H9 (cell line): ENCODE measurements at regions not wholly inside any gene's neighbourhood (a gene's known extent, or its start where the extent isn't known, plus 50 kb on each side); places are given as distances from the start of the nearest gene placed in this dataset.
"Not testable (repeated sequence)": the region's sequence is repeated elsewhere in the genome, so short reads cannot be mapped to it uniquely, and the experiment has no call there.

Experiments used
- DNase-seq: peaks from one replicate; pipeline ENCODE4 v3.0.0-alpha.2; 2017
- H2AFZ ChIP-seq: one replicate; pipeline ENCODE4 v1.6.1; 2013; ENCODE audit warnings: mild to moderate bottlenecking, low read length, control low read depth, moderate library complexity
- H2AK5ac ChIP-seq: 2 replicates; pipeline ENCODE4 v1.6.1; 2013; ENCODE audit warnings: low read length, control low read depth, mixed read lengths; ENCODE audit not compliant: insufficient read length
- H2BK120ac ChIP-seq: one replicate; pipeline ENCODE4 v1.6.1; 2013; ENCODE audit warnings: low read depth, mild to moderate bottlenecking, low read length, control low read depth, inconsistent platforms; ENCODE audit not compliant: poor library complexity, severe bottlenecking
- H2BK12ac ChIP-seq: 2 replicates; pipeline ENCODE4 v1.6.1; 2013; ENCODE audit warnings: low read length, control low read depth, mixed read lengths, low read depth; ENCODE audit not compliant: insufficient read length
- H2BK15ac ChIP-seq: 2 replicates; pipeline ENCODE4 v1.6.1; 2013; ENCODE audit warnings: low read depth, low read length, control low read depth
- H2BK20ac ChIP-seq: one replicate; pipeline ENCODE4 v1.6.1; 2013; ENCODE audit warnings: low read depth, mild to moderate bottlenecking, low read length, control low read depth, inconsistent platforms; ENCODE audit not compliant: poor library complexity, severe bottlenecking
- H2BK5ac ChIP-seq: 2 replicates; pipeline ENCODE4 v1.6.1; 2013; ENCODE audit warnings: low read length, control low read depth, mixed read lengths; ENCODE audit not compliant: insufficient read length
- H3K14ac ChIP-seq: 2 replicates; pipeline ENCODE4 v1.6.1; 2013; ENCODE audit warnings: low read length, control low read depth; ENCODE audit not compliant: insufficient read depth
- H3K18ac ChIP-seq: 2 replicates; pipeline ENCODE4 v1.6.1; 2013; ENCODE audit warnings: low read depth, mild to moderate bottlenecking, mixed read lengths, low read length, control low read depth; ENCODE audit not compliant: insufficient read length
- H3K23ac ChIP-seq: 2 replicates; pipeline ENCODE4 v1.6.1; 2013; ENCODE audit warnings: low read length, control low read depth, mixed read lengths, low read depth; ENCODE audit not compliant: insufficient read length
- H3K23me2 ChIP-seq: 2 replicates; pipeline ENCODE4 v1.6.1; 2013; ENCODE audit warnings: low read depth, mild to moderate bottlenecking, mixed read lengths, low read length, control low read depth; ENCODE audit not compliant: insufficient read length, poor library complexity, severe bottlenecking
- H3K27ac ChIP-seq: 2 replicates; pipeline ENCODE4 v1.5.1; 2013; ENCODE audit warnings: low read length, control low read depth, mixed read lengths, low read depth; ENCODE audit not compliant: insufficient read length
- H3K27me3 ChIP-seq: 2 replicates; pipeline ENCODE4 v1.6.1; 2013; ENCODE audit warnings: low read length, control low read depth, inconsistent platforms; ENCODE audit not compliant: insufficient read depth
- H3K4ac ChIP-seq: 2 replicates; pipeline ENCODE4 v1.6.1; 2013; ENCODE audit warnings: low read depth, mild to moderate bottlenecking, control low read depth, inconsistent platforms, low read length, moderate library complexity
- H3K4me1 ChIP-seq: 2 replicates; pipeline ENCODE4 v1.6.1; 2013; ENCODE audit warnings: low read length, control low read depth, inconsistent platforms; ENCODE audit not compliant: insufficient read depth
- H3K4me2 ChIP-seq: 2 replicates; pipeline ENCODE4 v1.6.1; 2013; ENCODE audit warnings: low read length, control low read depth, mixed read lengths; ENCODE audit not compliant: insufficient read length, insufficient read depth
- H3K56ac ChIP-seq: 2 replicates; pipeline ENCODE4 v1.6.1; 2013; ENCODE audit warnings: low read depth, mild to moderate bottlenecking, mixed read lengths, low read length, control low read depth; ENCODE audit not compliant: insufficient read length
- H3K79me1 ChIP-seq: 2 replicates; pipeline ENCODE4 v1.6.1; 2013; ENCODE audit warnings: low read depth, mild to moderate bottlenecking, moderate library complexity, low read length, control low read depth, inconsistent platforms; ENCODE audit not compliant: insufficient read depth, poor library complexity, severe bottlenecking
- H3K79me2 ChIP-seq: 2 replicates; pipeline ENCODE4 v1.6.1; 2013; ENCODE audit warnings: low read length, control low read depth, inconsistent platforms; ENCODE audit not compliant: insufficient read depth
- H3K9ac ChIP-seq: 2 replicates; pipeline ENCODE4 v1.6.1; 2013; ENCODE audit warnings: low read length, control low read depth, mixed read lengths; ENCODE audit not compliant: insufficient read length; ENCODE audit errors: extremely low read depth
- H3K9me3 ChIP-seq: one replicate; pipeline ENCODE4 v1.6.1; 2013; ENCODE audit warnings: low read depth, low read length, inconsistent platforms; ENCODE audit not compliant: control insufficient read depth
- H3T11ph ChIP-seq: one replicate; pipeline ENCODE4 v1.6.1; 2013; ENCODE audit warnings: mild to moderate bottlenecking, low read length, control low read depth, inconsistent platforms
- H4K20me1 ChIP-seq: one replicate; pipeline ENCODE4 v1.6.1; 2013; ENCODE audit not compliant: control insufficient read depth, insufficient read length, insufficient read depth
- H4K5ac ChIP-seq: 2 replicates; pipeline ENCODE4 v1.6.1; 2013; ENCODE audit warnings: low read depth, mild to moderate bottlenecking, mixed read lengths, low read length, control low read depth; ENCODE audit not compliant: insufficient read length
- H4K8ac ChIP-seq: replicated peaks from 2 replicates; pipeline ENCODE4 v1.6.1; 2013; ENCODE audit warnings: low read length, control low read depth, mixed read lengths, low read depth; ENCODE audit not compliant: insufficient read length
- H4K91ac ChIP-seq: 2 replicates; pipeline ENCODE4 v1.6.1; 2013; ENCODE audit warnings: low read depth, mild to moderate bottlenecking, moderate library complexity, mixed read lengths, low read length, control low read depth; ENCODE audit not compliant: insufficient read length
- H3K27ac Mint-ChIP-seq, 3 experiments: 2 replicates in 2 of 3; 3 replicates in 1 of 3; pipeline ENCODE4 v1.8.0; 2020 to 2021; ENCODE audit warnings: mixed read lengths in 3 of 3, mild to moderate bottlenecking in 1 of 3, moderate library complexity in 1 of 3
- H3K27me3 Mint-ChIP-seq: 2 replicates; pipeline ENCODE4 v1.8.0; 2021; ENCODE audit warnings: low read depth, mild to moderate bottlenecking, moderate library complexity, mixed read lengths
- H3K36me3 Mint-ChIP-seq, 3 experiments: 2 replicates in 2 of 3; 3 replicates in 1 of 3; pipeline ENCODE4 v1.8.0; 2020 to 2021; ENCODE audit warnings: low read depth in 3 of 3, mixed read lengths in 3 of 3; ENCODE audit not compliant: insufficient read depth in 1 of 3
- H3K4me1 Mint-ChIP-seq, 2 experiments: 2 replicates each; pipeline ENCODE4 v1.8.0; 2020; ENCODE audit warnings: mixed read lengths in 2 of 2
- H3K4me3 Mint-ChIP-seq, 2 experiments: 2 replicates in 1 of 2; 3 replicates in 1 of 2; pipeline ENCODE4 v1.8.0; 2020 to 2021; ENCODE audit warnings: mild to moderate bottlenecking in 2 of 2, mixed read lengths in 2 of 2, moderate library complexity in 1 of 2
- H3K9me3 Mint-ChIP-seq, 2 experiments: 2 replicates in 1 of 2; 3 replicates in 1 of 2; pipeline ENCODE4 v1.8.0; 2020; ENCODE audit warnings: mild to moderate bottlenecking in 2 of 2, mixed read lengths in 2 of 2, moderate library complexity in 1 of 2
- WGBS: extraction: QIAGEN DNeasy Blood & Tissue Kit; methylation state at CpG from one replicate; pipeline ENCODE4 v1.1.7; 2013; ENCODE audit warnings: missing lambda C conversion rate, low lambda C conversion rate, mixed read lengths; ENCODE audit not compliant: insufficient read length; ENCODE audit errors: extremely low coverage; 5-methylcytosine and 5-hydroxymethylcytosine counted together
- TF ChIP-seq, protein P1 (sequence below): fragments of 200-600 bp; sonication (generic); conservative IDR thresholded peaks from 3 replicates; pipeline ENCODE4 v1.8.0; 2021; ENCODE audit warnings: antibody characterized with exemption, mild to moderate bottlenecking

DNA sequence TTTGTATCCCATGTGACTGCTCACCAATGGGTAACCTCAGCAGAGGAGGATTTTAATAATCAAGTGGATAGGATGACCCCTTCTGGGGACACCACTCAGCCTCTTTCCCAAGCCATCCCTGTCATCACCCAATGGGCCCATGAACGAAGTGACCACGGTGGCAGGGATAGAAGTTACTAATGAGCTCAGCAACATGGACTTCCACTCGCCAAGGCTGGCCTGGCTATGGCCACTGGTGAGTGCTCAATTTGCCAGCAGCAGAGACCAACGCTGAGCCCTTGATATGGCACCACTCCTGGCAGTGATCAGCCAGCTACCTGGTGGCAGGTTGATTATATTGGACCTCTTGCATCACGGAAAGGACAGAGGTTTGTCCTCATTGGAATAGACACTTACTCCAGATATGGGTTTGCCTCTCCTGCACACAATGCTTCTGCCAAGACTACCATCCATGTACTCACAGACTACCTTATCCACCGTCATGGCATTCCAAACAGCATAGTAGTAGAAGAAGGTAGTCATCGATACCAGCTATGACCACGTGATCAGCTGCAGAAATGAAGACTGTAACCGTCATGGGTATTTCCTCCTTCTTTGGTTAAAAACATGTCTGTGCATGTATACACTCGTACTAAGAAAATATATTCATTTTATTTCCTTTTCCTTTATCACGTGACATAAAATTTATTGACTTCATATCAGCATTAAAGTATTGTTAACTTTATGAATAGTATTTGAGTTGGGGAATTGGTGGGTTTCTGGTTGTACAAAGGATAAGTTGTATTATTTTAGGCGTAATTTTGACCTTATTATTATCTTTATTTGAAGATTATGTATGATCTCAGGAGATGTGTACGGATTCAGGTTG lies 562.6 kb downstream of the PTPRU start:
- Histone ChIP-seq H2BK120ac (no peak overlapping the region), H2BK15ac (no peak overlapping the region), H4K5ac (no peak overlapping the region), H2BK20ac (no peak overlapping the region), H2AK5ac (no peak overlapping the region), H3K23me2 (no peaks in the 10 kb centered on the region), H3K27me3 (no peaks in the 10 kb centered on the region), H3K79me1 (no peaks in the 10 kb centered on the region), H2BK12ac (no peak overlapping the region), H3K4me1 (no peaks in the 10 kb centered on the region), H2AFZ (no peak overlapping the region), H3K18ac (no peak overlapping the region), H3T11ph (no peak overlapping the region), H3K23ac (no peak overlapping the region), H4K20me1 (no peaks in the 10 kb centered on the region), H4K8ac (no peak overlapping the region), H3K9me3 (no peaks in the 10 kb centered on the region), H3K4me2 (no peak overlapping the region), H3K9ac (no peak overlapping the region), H2BK5ac (no peak overlapping the region), H3K14ac (no peak overlapping the region; the same call in 1 of the 2 replicates), H3K4ac (no peak overlapping the region), H3K79me2 (no peaks in the 10 kb centered on the region), H3K27ac (no peak overlapping the region), H4K91ac (no peak overlapping the region), H3K56ac (no peak overlapping the region)
- Mint-ChIP-seq H3K36me3 (peaks cover 2 to 8% (median 3%) of the 10 kb centered on the region in 3 experiments; a peak in 5 of 7 replicates), H3K4me1 (peaks cover 0 to 2% of the 10 kb centered on the region in 2 experiments; a peak in 1 of 4 replicates), H3K27ac (no peak overlapping the region), H3K27me3 (no peaks in the 10 kb centered on the region; the same call in 1 of the 2 replicates), H3K4me3 (no peak overlapping the region), H3K9me3 (peaks cover 8 to 12% of the 10 kb centered on the region in 2 experiments)
- no CpG with 5 or more reads among the region's 13 CpGs for WGBS
- DNase-seq, result no peak
- TF ChIP-seq, protein P1, sequence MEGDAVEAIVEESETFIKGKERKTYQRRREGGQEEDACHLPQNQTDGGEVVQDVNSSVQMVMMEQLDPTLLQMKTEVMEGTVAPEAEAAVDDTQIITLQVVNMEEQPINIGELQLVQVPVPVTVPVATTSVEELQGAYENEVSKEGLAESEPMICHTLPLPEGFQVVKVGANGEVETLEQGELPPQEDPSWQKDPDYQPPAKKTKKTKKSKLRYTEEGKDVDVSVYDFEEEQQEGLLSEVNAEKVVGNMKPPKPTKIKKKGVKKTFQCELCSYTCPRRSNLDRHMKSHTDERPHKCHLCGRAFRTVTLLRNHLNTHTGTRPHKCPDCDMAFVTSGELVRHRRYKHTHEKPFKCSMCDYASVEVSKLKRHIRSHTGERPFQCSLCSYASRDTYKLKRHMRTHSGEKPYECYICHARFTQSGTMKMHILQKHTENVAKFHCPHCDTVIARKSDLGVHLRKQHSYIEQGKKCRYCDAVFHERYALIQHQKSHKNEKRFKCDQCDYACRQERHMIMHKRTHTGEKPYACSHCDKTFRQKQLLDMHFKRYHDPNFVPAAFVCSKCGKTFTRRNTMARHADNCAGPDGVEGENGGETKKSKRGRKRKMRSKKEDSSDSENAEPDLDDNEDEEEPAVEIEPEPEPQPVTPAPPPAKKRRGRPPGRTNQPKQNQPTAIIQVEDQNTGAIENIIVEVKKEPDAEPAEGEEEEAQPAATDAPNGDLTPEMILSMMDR, result no peak

- H3K4me1 Mint-ChIP-seq, H2AK5ac ChIP-seq, H3K27ac Mint-ChIP-seq, H3K23ac ChIP-seq, H2BK120ac ChIP-seq, H2BK5ac ChIP-seq, H3K4me3 Mint-ChIP-seq, H3K4me1 ChIP-seq, H3K4me2 ChIP-seq, H2AFZ ChIP-seq, H3K4ac ChIP-seq, H3K79me2 ChIP-seq, H3K18ac ChIP-seq, H4K91ac ChIP-seq, H3K27me3 Mint-ChIP-seq, H4K20me1 ChIP-seq, H2BK12ac ChIP-seq, H3K23me2 ChIP-seq, H4K8ac ChIP-seq, H3K36me3 Mint-ChIP-seq, H3K79me1 ChIP-seq, H3K27me3 ChIP-seq, H4K5ac ChIP-seq, H3K56ac ChIP-seq, H2BK15ac ChIP-seq, H3K14ac ChIP-seq, H2BK20ac ChIP-seq, H3T11ph ChIP-seq, H3K27ac ChIP-seq, DNase-seq, H3K9ac ChIP-seq, H3K9me3 ChIP-seq: not testable (repeated sequence)
- WGBS, result no CpG with 5 or more reads among the region's 1 CpG
- H3K9me3 Mint-ChIP-seq, result peaks cover 8 to 12% of the 10 kb centered on the region in 2 experiments
Measured at GRCh38 chr1:29797125-29797524, 560.8 kb downstream of the PTPRU start.
